ENCODE measurements at regions not wholly inside any gene's neighbourhood (a gene's known extent, or its start where the extent isn't known, plus 50 kb on each side); places are given as distances from the start of the nearest gene placed in this dataset.

DNA sequence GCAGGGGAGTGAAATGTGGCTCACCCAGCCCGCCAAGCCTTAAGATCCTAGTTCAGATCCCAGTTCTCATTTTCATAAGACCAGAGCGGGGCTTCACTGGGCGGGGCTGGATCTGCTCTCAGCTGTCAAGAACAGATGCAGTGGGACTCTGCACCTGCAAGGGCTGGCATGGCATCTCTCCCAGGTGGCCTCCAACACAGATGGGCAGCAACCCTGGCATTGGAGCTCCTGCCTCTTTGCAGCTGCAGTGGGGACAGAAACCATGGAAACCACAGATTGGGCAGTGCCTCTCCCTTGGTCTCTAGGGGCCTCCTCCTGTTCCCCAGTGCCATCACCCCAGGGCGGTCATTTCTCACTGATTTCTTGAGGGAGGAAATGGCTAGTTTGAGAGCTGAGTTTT is 267.7 kb downstream of the PRDM2 start:
- TF ChIP-seq, protein P1, sequence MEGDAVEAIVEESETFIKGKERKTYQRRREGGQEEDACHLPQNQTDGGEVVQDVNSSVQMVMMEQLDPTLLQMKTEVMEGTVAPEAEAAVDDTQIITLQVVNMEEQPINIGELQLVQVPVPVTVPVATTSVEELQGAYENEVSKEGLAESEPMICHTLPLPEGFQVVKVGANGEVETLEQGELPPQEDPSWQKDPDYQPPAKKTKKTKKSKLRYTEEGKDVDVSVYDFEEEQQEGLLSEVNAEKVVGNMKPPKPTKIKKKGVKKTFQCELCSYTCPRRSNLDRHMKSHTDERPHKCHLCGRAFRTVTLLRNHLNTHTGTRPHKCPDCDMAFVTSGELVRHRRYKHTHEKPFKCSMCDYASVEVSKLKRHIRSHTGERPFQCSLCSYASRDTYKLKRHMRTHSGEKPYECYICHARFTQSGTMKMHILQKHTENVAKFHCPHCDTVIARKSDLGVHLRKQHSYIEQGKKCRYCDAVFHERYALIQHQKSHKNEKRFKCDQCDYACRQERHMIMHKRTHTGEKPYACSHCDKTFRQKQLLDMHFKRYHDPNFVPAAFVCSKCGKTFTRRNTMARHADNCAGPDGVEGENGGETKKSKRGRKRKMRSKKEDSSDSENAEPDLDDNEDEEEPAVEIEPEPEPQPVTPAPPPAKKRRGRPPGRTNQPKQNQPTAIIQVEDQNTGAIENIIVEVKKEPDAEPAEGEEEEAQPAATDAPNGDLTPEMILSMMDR (IDR thresholded peaks at IDR 0.05; ENCODE audit: poor library complexity) = no peak
- TF ChIP-seq EZH2phosphoT487 (IDR thresholded peaks at IDR 0.05; ENCODE audit: low read depth, severe bottlenecking, unreplicated experiment) = no peak

Measured in hepatocyte (in vitro differentiated cells).